A673 (cell line): ENCODE measurements at regions not wholly inside any gene's neighbourhood (a gene's known extent, or its start where the extent isn't known, plus 50 kb on each side); places are given as distances from the start of the nearest gene placed in this dataset.
"Not testable (repeated sequence)": the region's sequence is repeated elsewhere in the genome, so short reads cannot be mapped to it uniquely, and the experiment has no call there.

Experiments used
- BruUV-seq: library from RNA; stranded (reverse); fragments of 400-500 nt; replicated peaks from 2 replicates; lab custom pipeline; 2021; lab: Mats Ljungman, UMichigan
- CTCF ChIA-PET: fragments of 300-600 bp; sonication (Branson Sonifier 250); formaldehyde crosslinking; loops from one replicate; lab custom pipeline; 2022; ENCODE audit warnings: antibody characterized with exemption; lab: Charles Lee
- POLR2A ChIA-PET: fragments of 300-600 bp; sonication (Branson Sonifier 250); formaldehyde crosslinking; loops from one replicate; lab custom pipeline; 2022; ENCODE audit warnings: antibody characterized with exemption; ENCODE audit not compliant: low non-redundant PET; lab: Charles Lee
- DNase-seq: peaks from one replicate; pipeline ENCODE4 v3.0.0-alpha.2; 2015; ENCODE audit warnings: low spot score
- H3K27ac ChIP-seq: fragments of 200-600 bp; sonication (generic); 2 replicates; pipeline ENCODE4 v1.5.1; 2016; ENCODE audit warnings: mixed run types, low read depth, mild to moderate bottlenecking, mixed read lengths, antibody characterized with exemption, low read length; ENCODE audit not compliant: poor library complexity, severe bottlenecking
- H3K27me3 ChIP-seq: fragments of 200-600 bp; sonication (generic); replicated peaks from 2 replicates; pipeline ENCODE4 v1.6.1; 2017; ENCODE audit warnings: mixed run types, low read depth, mild to moderate bottlenecking, mixed read lengths, antibody characterized with exemption, low read length; ENCODE audit not compliant: insufficient read depth, poor library complexity
- H3K36me3 ChIP-seq: fragments of 200-600 bp; sonication (generic); 2 replicates; pipeline ENCODE4 v1.6.1; 2016; ENCODE audit warnings: mixed run types, mild to moderate bottlenecking, mixed read lengths, antibody characterized with exemption, low read length; ENCODE audit not compliant: insufficient read depth, poor library complexity, severe bottlenecking
- H3K4me1 ChIP-seq: fragments of 200-600 bp; sonication (generic); 2 replicates; pipeline ENCODE4 v1.6.1; 2017; ENCODE audit warnings: mixed run types, mild to moderate bottlenecking, mixed read lengths, antibody characterized with exemption, low read length; ENCODE audit not compliant: insufficient read depth, poor library complexity, severe bottlenecking
- H3K4me3 ChIP-seq: fragments of 200-600 bp; sonication (generic); 2 replicates; pipeline ENCODE4 v1.5.1; 2016; ENCODE audit warnings: low read depth, mixed run types, mild to moderate bottlenecking, mixed read lengths, low read length; ENCODE audit not compliant: poor library complexity, severe bottlenecking
- H3K9me3 ChIP-seq: fragments of 200-600 bp; sonication (generic); 2 replicates; pipeline ENCODE4 v1.6.1; 2016; ENCODE audit warnings: mixed run types, low read depth, mild to moderate bottlenecking, mixed read lengths, antibody characterized with exemption, low read length; ENCODE audit not compliant: poor library complexity, severe bottlenecking
- EZH2 ChIP-seq: fragments of 200-600 bp; sonication (generic); IDR thresholded peaks from 2 replicates; pipeline ENCODE4 v1.6.1; 2017; ENCODE audit warnings: borderline replicate concordance, low read depth, mild to moderate bottlenecking, mixed read lengths, antibody characterized with exemption, low read length; ENCODE audit not compliant: poor library complexity, severe bottlenecking
- intact Hi-C: fragments of 100-400 bp; cut with micrococcal nuclease; formaldehyde crosslinking; loops from one replicate; pipeline ENCODE4 v1.10.0; 2022; ENCODE audit not compliant: unreplicated experiment
- TF ChIP-seq, protein P1 (sequence below): fragments of 300-800, 200-600 bp; sonication (generic); conservative IDR thresholded peaks from 2 replicates; pipeline ENCODE4 v1.5.1; 2017; ENCODE audit warnings: low read depth, mild to moderate bottlenecking, antibody characterized with exemption, low read length, moderate library complexity, mixed read lengths

GRCh38 chr5:9731159-9731558, 101.0 kb upstream of the TAS2R1 start:
- ChIA-PET POLR2A (no interaction called here), CTCF (no interaction called here)
- H3K9me3 ChIP-seq: no peaks in the 10 kb centered on the region
- no peaks in the 10 kb centered on the region for H3K27me3 ChIP-seq
- no peaks in the 10 kb centered on the region for H3K4me1 ChIP-seq
- intact Hi-C loops: no loop called here
- BruUV-seq: no TSS peak
- no peak for DNase-seq
- TF ChIP-seq EZH2: no peak
- TF ChIP-seq, protein P1, sequence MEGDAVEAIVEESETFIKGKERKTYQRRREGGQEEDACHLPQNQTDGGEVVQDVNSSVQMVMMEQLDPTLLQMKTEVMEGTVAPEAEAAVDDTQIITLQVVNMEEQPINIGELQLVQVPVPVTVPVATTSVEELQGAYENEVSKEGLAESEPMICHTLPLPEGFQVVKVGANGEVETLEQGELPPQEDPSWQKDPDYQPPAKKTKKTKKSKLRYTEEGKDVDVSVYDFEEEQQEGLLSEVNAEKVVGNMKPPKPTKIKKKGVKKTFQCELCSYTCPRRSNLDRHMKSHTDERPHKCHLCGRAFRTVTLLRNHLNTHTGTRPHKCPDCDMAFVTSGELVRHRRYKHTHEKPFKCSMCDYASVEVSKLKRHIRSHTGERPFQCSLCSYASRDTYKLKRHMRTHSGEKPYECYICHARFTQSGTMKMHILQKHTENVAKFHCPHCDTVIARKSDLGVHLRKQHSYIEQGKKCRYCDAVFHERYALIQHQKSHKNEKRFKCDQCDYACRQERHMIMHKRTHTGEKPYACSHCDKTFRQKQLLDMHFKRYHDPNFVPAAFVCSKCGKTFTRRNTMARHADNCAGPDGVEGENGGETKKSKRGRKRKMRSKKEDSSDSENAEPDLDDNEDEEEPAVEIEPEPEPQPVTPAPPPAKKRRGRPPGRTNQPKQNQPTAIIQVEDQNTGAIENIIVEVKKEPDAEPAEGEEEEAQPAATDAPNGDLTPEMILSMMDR: no peak
- H3K27ac ChIP-seq: no peak overlapping the region
- H3K4me3 ChIP-seq: no peak overlapping the region
- H3K36me3 ChIP-seq: no peaks in the 10 kb centered on the region

DNA sequence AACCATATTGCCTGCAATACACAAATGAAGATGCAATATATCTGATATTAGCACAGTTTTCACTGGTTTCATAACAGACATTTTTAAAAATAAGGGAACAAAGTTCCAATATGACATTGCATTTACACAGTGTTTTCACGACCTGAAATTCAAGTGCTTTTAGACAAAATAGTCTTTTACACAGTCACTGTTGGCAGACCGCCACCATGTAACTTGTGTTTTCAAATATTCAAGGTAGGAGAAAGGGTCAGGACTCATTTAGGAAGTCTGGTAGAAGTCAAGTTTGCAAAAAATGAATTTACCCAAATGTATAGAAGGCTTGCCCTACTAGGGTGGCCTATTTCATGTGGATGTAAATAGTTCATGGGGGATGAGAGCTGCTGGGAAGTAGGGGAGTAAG, 98.1 kb upstream of the TAS2R1 start:
- BruUV-seq: no TSS peak
- Histone ChIP-seq H3K36me3 (no peaks in the 10 kb centered on the region), H3K9me3 (no peaks in the 10 kb centered on the region), H3K27ac (no peak overlapping the region), H3K27me3 (no peaks in the 10 kb centered on the region), H3K4me3 (no peak overlapping the region), H3K4me1 (no peaks in the 10 kb centered on the region)
- POLR2A ChIA-PET: no interaction called here
- CTCF ChIA-PET: no interaction called here
- DNase-seq: no peak
- TF ChIP-seq EZH2: no peak
- TF ChIP-seq, protein P1: no peak
- intact Hi-C loops: no loop called here

DNA sequence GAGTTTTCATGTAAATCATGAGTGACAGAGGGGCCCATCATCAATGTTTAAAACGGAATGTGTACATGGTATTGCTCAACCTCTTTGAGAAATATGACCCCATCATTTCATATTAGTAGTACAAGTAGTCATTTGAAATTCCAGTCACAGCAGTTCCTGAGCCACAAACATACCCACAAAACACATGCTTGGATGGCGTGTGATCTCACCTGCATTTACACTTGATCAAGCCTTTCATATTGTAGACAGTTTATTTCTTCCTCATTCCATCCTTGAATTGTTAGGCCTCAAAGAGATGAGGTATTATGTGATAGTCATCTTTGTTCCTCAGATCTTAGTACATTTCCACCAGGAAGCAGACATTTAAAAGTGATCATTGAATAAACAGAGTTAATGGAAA, 96.8 kb upstream of the TAS2R1 start:
- BruUV-seq: no TSS peak
- Histone ChIP-seq H3K36me3 (no peaks in the 10 kb centered on the region), H3K27ac (no peak overlapping the region), H3K27me3 (no peaks in the 10 kb centered on the region), H3K4me3 (no peak overlapping the region), H3K9me3 (no peaks in the 10 kb centered on the region), H3K4me1 (no peaks in the 10 kb centered on the region)
- ChIA-PET CTCF (no interaction called here), POLR2A (no interaction called here)
- TF ChIP-seq, protein P1: no peak
- TF ChIP-seq EZH2: no peak
- intact Hi-C loops: no loop called here
- DNase-seq: no peak

DNA sequence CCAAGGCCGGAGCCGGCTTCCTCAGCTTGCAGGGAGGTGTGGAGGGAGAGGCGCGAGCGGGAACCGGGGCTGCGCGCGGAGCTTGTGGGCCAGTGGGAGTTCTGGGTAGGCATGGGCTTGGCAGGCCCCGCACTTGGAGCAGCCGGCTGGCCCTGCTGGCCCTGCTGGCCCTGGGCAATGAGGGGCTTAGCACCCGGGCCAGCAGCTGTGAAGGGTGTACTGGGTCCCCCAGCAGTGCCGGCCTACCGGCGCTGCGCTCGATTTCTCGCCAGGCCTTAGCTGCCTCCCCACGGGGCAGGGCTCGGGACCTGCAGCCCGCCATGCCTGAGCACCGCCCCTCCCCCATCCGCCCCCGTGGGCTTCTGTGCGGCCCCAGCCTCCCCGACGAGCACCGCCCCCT, 95.1 kb upstream of the TAS2R1 start:
- DNase-seq, CTCF ChIA-PET, H3K27ac ChIP-seq, POLR2A ChIA-PET, H3K4me1 ChIP-seq, intact Hi-C loops, BruUV-seq, H3K9me3 ChIP-seq, H3K36me3 ChIP-seq, H3K4me3 ChIP-seq, H3K27me3 ChIP-seq: not testable (repeated sequence)
